ENCODE measurements at regions not wholly inside any gene's neighbourhood (a gene's known extent, or its start where the extent isn't known, plus 50 kb on each side); places are given as distances from the start of the nearest gene placed in this dataset.

DNA sequence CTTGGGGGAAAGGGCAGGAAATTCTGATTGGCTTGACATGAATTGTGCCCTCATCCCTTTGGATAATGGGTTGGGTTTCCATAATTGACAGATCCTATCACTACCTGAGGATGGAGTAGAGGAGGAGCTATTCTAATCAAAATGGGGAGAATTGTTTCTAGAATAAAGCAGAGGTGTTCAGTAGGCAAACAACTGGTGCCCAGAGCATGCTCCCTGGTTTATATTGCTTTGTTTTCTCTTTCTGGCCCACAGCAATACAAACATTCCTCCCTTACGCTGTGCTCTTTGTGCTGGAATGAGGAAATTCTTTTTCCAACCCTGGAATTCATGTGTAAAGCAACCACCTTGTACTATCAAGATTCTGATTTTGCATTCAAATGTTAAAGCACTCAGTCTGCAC, 147.4 kb downstream of the RASSF9 start:
- DNase-seq (ENCODE audit: low read depth in 2 of 2): peak; percentile 7 to 9
- H3K4me3 ChIP-seq (replicated peaks in 1 of 2; ENCODE audit: low read depth in 2 of 2, low read length in 2 of 2): no peak overlapping the region
- TF ChIP-seq, protein P1, sequence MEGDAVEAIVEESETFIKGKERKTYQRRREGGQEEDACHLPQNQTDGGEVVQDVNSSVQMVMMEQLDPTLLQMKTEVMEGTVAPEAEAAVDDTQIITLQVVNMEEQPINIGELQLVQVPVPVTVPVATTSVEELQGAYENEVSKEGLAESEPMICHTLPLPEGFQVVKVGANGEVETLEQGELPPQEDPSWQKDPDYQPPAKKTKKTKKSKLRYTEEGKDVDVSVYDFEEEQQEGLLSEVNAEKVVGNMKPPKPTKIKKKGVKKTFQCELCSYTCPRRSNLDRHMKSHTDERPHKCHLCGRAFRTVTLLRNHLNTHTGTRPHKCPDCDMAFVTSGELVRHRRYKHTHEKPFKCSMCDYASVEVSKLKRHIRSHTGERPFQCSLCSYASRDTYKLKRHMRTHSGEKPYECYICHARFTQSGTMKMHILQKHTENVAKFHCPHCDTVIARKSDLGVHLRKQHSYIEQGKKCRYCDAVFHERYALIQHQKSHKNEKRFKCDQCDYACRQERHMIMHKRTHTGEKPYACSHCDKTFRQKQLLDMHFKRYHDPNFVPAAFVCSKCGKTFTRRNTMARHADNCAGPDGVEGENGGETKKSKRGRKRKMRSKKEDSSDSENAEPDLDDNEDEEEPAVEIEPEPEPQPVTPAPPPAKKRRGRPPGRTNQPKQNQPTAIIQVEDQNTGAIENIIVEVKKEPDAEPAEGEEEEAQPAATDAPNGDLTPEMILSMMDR (IDR thresholded peaks at IDR 0.05; ENCODE audit: low read depth, low read length): no peak

DNA sequence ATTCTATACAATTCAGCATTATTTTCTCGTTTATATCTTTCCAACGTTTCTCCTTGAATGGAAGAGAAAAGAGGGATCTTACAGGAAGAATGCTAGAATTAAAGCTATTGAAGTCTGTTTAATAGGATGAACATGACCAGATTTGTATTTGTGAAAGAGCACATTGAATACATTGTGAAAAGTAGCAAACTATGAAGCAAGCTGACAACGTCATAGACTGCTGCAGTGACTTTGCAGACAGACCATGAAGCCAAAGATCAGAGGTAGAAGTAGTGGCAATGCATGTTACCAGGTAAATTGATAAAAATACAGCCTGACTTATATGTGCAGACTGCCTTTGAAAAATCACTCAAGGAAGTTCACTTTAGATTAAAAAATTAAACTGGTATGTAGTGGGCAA, 146.1 kb downstream of the RASSF9 start:
- no peak overlapping the region for H3K4me3 ChIP-seq (replicated peaks in 1 of 2; ENCODE audit: low read depth in 2 of 2, low read length in 2 of 2)
- no peak for DNase-seq (ENCODE audit: low read depth in 2 of 2)
- TF ChIP-seq, protein P1 (IDR thresholded peaks at IDR 0.05; ENCODE audit: low read depth, low read length): no peak

DNA sequence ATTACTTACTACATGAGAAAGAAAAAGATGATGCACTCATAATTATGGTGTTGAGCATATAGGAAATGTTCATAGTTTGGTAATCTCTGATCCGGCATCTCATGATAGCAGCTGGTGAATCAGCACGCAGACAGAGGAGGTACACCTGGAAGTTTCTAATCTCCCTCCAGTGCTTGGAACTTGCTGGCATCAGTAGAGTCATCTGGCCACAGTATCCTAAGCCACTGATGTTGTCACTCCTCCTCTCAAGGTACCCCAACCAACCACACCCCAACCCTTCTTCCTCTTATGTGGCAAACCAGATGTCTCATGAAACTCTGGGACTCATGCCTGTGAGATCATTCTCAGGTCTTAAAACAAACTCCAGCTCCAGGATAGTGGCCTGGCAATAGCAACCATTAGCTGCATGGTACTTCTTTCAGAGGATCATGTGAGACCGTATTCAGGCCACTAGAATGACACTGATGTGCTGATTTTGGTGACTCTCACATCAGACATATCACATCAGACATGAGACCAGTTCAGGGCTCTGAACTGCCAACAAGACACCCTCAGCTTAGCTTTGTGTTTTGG, 143.0 kb downstream of the RASSF9 start:
- no peak for DNase-seq (ENCODE audit: low read depth in 2 of 2)
- TF ChIP-seq, protein P1 (IDR thresholded peaks at IDR 0.05; ENCODE audit: low read depth, low read length): no peak
- H3K4me3 ChIP-seq (replicated peaks in 1 of 2; ENCODE audit: low read depth in 2 of 2, low read length in 2 of 2): no peak overlapping the region

DNA sequence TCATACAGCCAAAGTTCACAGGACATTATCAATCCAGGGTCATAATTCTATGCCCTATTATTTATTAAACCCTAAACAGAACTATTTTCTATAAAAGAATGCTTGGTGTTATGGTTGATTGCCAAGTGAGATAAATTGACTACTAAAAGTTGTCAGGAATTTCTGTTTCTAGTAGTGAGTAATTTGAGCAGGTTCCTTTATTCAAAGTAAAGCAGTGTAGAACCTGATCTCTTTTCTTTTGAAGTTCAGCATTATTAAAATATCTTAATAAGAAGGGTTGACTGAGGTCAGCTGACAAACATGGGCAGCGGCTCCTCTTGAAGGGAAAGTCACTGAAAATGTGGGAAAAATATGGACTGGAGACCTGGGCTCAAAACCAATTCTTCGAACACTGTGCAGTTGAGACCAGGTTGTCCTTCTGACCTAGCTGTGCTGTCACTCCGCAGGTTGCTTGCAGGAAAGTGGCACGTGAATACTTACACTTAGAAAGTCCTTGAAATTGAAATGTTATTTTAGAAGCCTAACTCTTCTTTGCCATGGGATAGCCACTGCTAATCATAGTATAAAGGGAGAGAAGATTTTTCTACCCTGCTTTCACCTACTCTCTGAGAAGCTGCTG, 141.0 kb downstream of the RASSF9 start:
- H3K4me3 ChIP-seq (replicated peaks in 1 of 2; ENCODE audit: low read depth in 2 of 2, low read length in 2 of 2): no peak overlapping the region
- TF ChIP-seq, protein P1 (IDR thresholded peaks at IDR 0.05; ENCODE audit: low read depth, low read length): no peak
- no peak for DNase-seq (ENCODE audit: low read depth in 2 of 2)

DNA sequence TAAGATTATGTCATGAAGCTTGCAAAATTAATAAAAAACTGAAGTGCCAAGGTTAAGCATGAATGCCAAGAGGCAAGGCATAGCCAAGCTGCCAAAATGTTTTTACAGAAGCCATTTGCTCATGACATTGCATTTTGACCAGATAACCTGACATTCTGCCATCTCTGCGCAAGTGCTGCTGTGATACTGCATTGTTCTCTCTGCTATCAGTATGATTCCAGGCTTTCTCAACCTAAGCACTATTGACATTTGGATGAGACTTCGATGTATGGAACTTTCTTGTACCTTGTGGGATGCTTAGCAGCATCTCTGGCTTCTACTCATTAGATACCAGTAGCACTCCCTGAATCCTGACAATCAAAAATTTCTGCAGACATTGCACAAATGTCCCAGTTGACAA, 139.2 kb downstream of the RASSF9 start:
- TF ChIP-seq, protein P1 (IDR thresholded peaks at IDR 0.05; ENCODE audit: low read depth, low read length): no peak
- DNase-seq (ENCODE audit: low read depth in 2 of 2): no peak
- H3K4me3 ChIP-seq (replicated peaks in 1 of 2; ENCODE audit: low read depth in 2 of 2, low read length in 2 of 2): no peak overlapping the region

DNA sequence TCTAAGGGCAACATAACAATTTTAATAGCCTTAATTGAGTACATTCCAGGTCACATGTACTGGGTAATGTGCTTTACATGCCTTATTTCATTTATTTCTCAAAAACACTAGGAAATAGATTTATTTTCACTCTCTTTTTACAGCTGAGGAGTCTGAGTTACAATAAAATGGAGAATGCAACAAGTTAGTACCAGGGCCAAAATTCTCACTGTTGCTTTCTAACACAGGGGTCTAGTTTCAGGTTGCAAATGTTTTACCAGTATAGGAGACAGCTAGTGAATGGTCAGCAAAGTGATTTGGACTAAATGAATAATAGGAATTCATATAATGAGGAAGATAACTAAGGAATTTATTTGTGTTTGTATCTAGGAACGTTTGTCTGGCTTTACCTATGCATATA, 137.3 kb downstream of the RASSF9 start:
- DNase-seq (ENCODE audit: low read depth in 2 of 2): no peak
- TF ChIP-seq, protein P1 (IDR thresholded peaks at IDR 0.05; ENCODE audit: low read depth, low read length): no peak
- H3K4me3 ChIP-seq (replicated peaks in 1 of 2; ENCODE audit: low read depth in 2 of 2, low read length in 2 of 2): no peak overlapping the region

DNA sequence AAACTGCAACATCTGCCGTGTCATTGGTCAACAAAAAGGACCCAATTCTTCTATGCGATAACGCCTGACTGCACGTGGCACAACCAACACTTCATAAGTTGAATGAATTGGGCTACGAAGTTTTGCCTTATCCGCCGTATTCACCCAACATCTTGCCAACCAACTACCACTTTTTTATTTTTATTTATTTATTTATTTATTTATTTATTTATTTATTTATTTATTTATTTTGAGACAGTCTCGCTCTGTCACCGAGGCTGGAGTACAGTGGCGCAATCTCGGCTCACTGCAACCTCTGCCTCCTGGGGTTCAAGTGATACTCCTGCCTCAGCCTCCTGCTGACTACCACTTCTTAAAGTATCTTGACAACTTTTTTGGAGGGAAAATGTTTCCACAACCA, 127.4 kb downstream of the RASSF9 start:
- no peak overlapping the region for H3K4me3 ChIP-seq (replicated peaks in 1 of 2; ENCODE audit: low read depth in 2 of 2, low read length in 2 of 2)
- no peak for DNase-seq (ENCODE audit: low read depth in 2 of 2)
- TF ChIP-seq, protein P1 (IDR thresholded peaks at IDR 0.05; ENCODE audit: low read depth, low read length): no peak
